IPS-18a (cell line): ENCODE measurements at regions not wholly inside any gene's neighbourhood (a gene's known extent, or its start where the extent isn't known, plus 50 kb on each side); places are given as distances from the start of the nearest gene placed in this dataset.
"Not testable (repeated sequence)": the region's sequence is repeated elsewhere in the genome, so short reads cannot be mapped to it uniquely, and the experiment has no call there.

Experiments used
- H3K27ac ChIP-seq: one replicate; pipeline ENCODE4 v1.5.1; 2013; ENCODE audit warnings: low read length
- H3K27me3 ChIP-seq: one replicate; pipeline ENCODE4 v1.6.1; 2013; ENCODE audit warnings: mild to moderate bottlenecking, low read length; ENCODE audit not compliant: control insufficient read depth, insufficient read depth
- H3K36me3 ChIP-seq: one replicate; pipeline ENCODE4 v1.6.1; 2013; ENCODE audit warnings: low read depth, low read length; ENCODE audit not compliant: control insufficient read depth
- H3K4me1 ChIP-seq: one replicate; pipeline ENCODE4 v1.6.1; 2013; ENCODE audit warnings: low read depth, low read length; ENCODE audit not compliant: control insufficient read depth
- H3K4me3 ChIP-seq: one replicate; pipeline ENCODE4 v1.5.1; 2013; ENCODE audit warnings: low read length
- H3K9ac ChIP-seq: one replicate; pipeline ENCODE4 v1.6.1; 2013; ENCODE audit warnings: mild to moderate bottlenecking, low read length, moderate library complexity
- H3K9me3 ChIP-seq: one replicate; pipeline ENCODE4 v1.6.1; 2013; ENCODE audit warnings: low read depth, low read length; ENCODE audit not compliant: control insufficient read depth

DNA sequence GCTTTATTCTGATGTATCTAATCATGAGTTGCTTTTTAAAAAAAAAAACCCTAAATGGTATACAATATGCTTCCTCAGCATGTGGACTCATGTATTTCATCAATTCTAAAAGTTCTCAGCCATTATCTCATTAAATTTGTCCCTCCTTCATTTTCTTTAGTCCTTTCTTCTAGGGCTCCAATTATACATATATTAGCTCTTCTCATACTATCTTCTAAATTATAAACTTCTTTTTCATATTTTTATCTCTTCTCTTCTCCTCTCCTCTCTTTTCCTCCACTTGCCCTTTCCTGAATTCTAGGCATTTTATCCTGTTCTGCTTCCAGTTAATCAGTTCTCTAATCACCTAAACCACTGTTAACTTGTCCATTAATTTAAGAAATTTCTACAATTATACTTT, 55.0 kb upstream of the IL33 start:
- Histone ChIP-seq H3K9me3 (no peaks in the 10 kb centered on the region), H3K4me1 (no peaks in the 10 kb centered on the region), H3K27me3 (no peaks in the 10 kb centered on the region), H3K9ac (no peak overlapping the region), H3K4me3 (no peak overlapping the region), H3K27ac (no peak overlapping the region), H3K36me3 (no peaks in the 10 kb centered on the region)

DNA sequence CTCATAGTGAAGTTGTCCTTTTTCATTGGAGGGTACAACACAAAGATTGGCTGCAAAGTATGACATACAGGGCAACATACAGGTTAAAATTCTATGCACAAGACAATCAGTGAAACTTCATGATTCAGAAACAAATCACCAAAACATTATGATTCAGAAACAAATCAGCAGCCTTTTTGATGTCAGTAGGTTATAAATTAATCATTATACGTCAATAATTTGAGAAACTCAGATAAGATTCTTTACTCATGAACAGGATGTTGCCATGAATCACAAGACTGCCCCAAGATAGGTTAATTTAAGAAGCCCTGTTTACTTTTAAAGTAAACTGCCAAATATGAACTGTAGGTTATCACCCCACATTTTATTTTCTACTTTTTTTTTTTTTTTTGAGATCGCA, 62.2 kb upstream of the IL33 start:
- Histone ChIP-seq H3K9me3 (no peaks in the 10 kb centered on the region), H3K36me3 (no peaks in the 10 kb centered on the region), H3K4me1 (peaks cover 7% of the 10 kb centered on the region), H3K4me3 (no peak overlapping the region), H3K9ac (no peak overlapping the region), H3K27ac (no peak overlapping the region), H3K27me3 (no peaks in the 10 kb centered on the region)

DNA sequence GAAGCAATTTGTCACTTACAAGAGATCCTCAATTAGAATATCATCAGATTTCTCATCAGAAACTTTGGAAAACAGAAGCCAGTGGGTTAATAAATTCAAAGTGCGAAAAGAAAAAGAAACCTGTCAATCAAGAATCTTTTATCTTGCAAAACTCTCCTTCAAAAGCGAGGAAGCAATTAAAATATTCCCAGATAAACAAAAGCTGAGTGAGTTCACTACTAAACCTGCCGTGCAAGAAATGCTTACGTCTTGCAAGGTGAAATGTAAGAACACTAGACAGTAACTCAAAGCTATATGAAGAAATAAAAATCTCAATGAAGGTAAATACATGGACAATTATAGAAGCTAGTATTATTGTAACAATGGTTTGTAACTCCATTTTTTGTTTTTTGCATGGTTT, 62.8 kb upstream of the IL33 start:
- Histone ChIP-seq H3K9me3 (no peaks in the 10 kb centered on the region), H3K9ac (no peak overlapping the region), H3K27me3 (no peaks in the 10 kb centered on the region), H3K4me3 (no peak overlapping the region), H3K36me3 (no peaks in the 10 kb centered on the region), H3K27ac (no peak overlapping the region), H3K4me1 (peaks cover 7% of the 10 kb centered on the region)

DNA sequence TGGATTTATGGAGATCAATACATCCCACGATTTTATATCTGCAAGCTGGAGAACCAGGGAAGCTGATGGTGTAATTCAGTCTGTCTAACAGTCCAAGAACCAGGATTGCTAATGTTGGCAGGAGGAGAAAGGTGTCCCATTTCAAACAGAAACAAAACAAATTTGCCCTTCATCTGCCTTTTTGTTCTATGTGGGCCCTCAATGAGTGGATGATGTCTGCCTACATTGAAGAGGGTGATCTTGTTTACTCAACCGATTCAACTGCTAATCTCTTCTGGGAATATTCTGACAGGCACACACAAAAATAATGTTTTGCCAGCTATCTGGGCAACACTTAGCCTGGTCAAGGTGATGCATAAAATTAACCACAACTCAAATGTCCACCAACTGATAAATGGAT, 65.1 kb upstream of the IL33 start:
- H3K9ac ChIP-seq: no peak overlapping the region
- H3K9me3 ChIP-seq: no peaks in the 10 kb centered on the region
- H3K4me1 ChIP-seq: peaks cover 7% of the 10 kb centered on the region
- no peaks in the 10 kb centered on the region for H3K27me3 ChIP-seq
- no peaks in the 10 kb centered on the region for H3K36me3 ChIP-seq
- no peak overlapping the region for H3K4me3 ChIP-seq
- no peak overlapping the region for H3K27ac ChIP-seq

DNA sequence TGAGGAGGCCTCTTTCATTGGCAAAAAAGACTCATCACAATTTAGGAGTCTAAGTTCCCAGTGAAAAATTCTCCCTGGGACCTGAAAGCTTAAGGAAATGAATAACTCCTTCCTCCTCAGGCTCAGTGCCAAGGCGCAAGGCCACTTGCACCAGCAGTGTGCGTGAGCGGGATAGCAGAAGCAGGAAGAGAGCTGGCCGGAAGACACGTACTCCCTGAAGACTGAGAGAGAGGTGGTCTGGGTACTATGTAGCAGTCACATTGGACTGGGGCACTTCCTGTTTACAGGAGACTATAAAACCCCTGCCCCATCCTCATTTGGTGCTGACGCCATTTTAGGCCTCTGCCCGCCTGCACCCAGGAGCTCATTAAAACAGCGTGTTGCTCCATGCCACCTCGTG, 66.3 kb upstream of the IL33 start:
- Histone ChIP-seq H3K9me3 (no peaks in the 10 kb centered on the region), H3K27me3 (no peaks in the 10 kb centered on the region), H3K4me1 (peaks cover 7% of the 10 kb centered on the region), H3K36me3 (no peaks in the 10 kb centered on the region), H3K9ac (no peak overlapping the region), H3K27ac (no peak overlapping the region), H3K4me3 (no peak overlapping the region)

DNA sequence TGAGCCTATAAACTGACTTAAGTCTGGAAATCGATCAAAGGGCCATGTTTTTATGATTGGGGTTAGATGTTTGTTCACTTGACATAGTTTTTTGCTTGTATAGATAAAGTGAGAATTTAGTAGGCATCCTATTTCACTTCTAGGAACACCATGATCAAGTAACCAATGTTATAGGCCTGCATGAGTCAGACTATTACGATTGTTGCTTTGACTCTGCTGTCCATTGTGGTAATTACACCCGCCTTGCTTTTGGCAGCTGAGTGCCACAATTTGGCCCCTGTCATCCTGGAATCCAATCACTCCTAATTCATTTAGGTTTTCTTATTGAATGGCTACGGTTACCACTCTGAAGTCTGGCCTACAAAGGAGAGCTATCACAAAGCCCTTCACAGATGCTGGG, 67.8 kb upstream of the IL33 start:
- Histone ChIP-seq H3K36me3 (no peaks in the 10 kb centered on the region), H3K27ac (no peak overlapping the region), H3K9ac (no peak overlapping the region), H3K4me3 (no peak overlapping the region), H3K4me1 (peaks cover 4% of the 10 kb centered on the region), H3K27me3 (no peaks in the 10 kb centered on the region), H3K9me3 (no peaks in the 10 kb centered on the region)

DNA sequence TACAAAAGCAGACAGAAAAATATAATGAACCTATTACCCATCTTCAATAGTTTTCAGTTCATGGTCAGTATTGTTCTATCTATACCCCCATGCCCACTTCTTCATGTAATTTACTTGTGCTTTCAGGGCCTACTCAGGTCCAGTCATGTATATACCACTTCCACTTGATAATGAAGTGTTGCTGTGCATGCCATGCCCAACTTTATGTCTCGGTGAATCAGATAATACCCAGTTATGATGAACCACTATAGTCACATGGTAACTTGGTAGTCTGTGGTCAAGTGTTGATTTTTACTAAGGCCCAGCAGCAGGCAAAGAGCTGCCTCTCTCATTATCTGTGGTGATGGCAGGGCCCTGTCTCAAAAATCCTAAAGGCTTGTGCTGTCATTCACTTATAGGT, 70.7 kb upstream of the IL33 start:
- no peaks in the 10 kb centered on the region for H3K27me3 ChIP-seq
- no peak overlapping the region for H3K9ac ChIP-seq
- H3K36me3 ChIP-seq: no peaks in the 10 kb centered on the region
- no peak overlapping the region for H3K27ac ChIP-seq
- H3K9me3 ChIP-seq: no peaks in the 10 kb centered on the region
- H3K4me1 ChIP-seq: no peaks in the 10 kb centered on the region
- H3K4me3 ChIP-seq: no peak overlapping the region

DNA sequence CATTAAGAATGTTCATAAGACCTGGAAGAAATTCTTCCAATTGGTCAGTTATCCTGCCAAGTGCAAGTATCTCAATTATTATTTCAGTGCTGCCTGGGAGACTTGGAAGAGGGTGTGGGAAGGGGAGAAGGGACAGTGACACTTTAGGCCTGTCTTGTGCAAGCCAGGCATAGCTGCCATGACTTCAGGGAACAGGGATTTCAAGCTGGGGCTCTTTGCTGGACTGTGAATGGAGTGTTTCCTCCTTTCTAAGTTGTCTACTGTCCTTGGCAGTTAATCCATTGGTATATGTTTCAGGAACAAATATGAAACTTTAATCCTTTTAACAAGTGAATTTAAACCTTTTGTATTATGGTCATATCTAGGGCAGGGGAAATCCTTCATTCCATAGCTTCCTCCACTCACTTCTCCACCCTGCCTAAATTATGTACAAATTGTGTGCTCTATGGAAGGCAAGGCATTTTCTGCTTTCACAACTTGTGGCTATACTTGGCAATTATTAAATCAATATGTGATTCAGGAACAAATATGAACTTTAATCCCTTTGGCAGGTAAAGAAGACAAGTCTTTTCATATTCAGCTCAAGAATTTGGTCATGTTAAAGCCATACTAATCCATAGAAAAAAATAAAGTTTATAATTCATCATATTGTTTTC, 72.7 kb upstream of the IL33 start:
- H3K9ac ChIP-seq: no peak overlapping the region
- H3K27ac ChIP-seq: no peak overlapping the region
- no peaks in the 10 kb centered on the region for H3K4me1 ChIP-seq
- no peaks in the 10 kb centered on the region for H3K36me3 ChIP-seq
- H3K27me3 ChIP-seq: no peaks in the 10 kb centered on the region
- no peaks in the 10 kb centered on the region for H3K9me3 ChIP-seq
- H3K4me3 ChIP-seq: no peak overlapping the region

DNA sequence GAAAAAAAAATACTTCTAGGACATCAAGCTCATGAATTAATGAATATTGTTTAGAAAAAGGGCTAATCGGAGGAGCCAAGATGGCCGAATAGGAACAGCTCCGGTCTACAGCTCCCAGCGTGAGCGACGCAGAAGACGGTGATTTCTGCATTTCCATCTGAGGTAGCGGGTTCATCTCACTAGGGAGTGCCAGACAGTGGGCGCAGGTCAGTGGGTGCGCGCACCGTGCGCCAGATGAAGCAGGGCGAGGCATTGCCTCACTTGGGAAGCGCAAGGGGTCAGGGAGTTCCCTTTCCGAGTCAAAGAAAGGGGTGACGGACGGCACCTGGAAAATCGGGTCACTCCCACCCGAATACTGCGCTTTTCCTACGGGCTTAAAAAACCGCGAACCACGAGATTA, 79.8 kb upstream of the IL33 start:
- not testable (repeated sequence) for H3K27me3 ChIP-seq, H3K9me3 ChIP-seq, H3K27ac ChIP-seq, H3K36me3 ChIP-seq, H3K9ac ChIP-seq, H3K4me1 ChIP-seq, H3K4me3 ChIP-seq

DNA sequence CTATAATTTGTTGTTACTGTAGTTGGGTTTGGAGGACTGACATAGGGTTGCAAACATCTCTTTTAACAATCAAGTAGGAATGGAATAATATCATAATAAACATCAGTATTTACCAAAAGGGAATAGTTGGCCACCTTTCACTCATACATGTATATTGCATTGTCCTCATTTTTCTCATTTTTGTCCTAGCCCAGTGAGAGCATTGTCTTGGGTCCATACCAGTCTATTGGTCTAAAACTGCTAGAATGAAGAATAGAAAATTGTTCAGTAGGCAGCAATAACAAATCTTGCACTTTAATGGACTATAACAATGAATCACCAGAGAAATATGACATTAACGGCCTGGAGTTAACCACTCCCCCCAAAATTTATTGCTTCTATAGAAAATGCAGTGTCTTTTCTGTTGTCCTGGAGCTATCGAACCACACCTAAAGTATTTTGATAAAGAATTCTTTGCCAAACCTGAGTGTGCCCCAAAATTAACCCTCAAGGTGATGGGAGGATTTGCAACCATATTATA, 80.9 kb upstream of the IL33 start:
- Histone ChIP-seq H3K9me3 (no peaks in the 10 kb centered on the region), H3K27me3 (no peaks in the 10 kb centered on the region), H3K27ac (no peak overlapping the region), H3K4me1 (no peaks in the 10 kb centered on the region), H3K36me3 (no peaks in the 10 kb centered on the region), H3K4me3 (no peak overlapping the region), H3K9ac (no peak overlapping the region)

DNA sequence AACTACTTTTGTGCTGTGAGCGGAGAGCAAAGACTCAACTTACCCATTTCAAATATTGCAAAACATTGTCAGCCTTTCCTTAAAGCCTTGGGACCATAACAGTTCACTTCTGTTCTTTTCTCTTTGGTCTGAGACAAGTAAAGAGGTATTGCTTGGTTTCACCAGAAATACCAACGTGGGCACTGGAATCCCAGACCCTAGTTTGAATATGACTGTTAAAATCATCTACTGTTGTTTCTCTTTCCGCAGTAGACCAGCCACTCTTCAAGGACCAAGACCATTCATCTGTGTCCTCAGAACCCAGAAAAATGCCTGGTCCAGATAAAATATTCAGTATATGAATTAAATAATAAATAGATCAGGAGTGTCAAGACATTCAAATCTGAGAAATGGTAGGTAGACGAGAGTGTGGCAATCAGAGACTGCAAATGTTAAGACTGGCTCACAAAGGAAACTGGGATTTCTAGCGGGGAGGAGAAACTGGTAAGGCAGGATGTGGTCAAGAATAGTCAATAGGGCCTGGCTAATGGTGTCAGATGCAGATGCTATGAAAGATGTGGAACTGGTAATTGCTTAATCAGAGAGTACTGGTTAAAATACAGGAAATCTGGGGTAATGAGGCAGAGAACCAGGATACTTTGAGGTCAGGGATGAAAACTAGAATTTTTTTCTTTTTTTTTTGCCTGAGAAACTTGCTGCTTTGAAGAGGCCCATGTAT, 82.1 kb upstream of the IL33 start:
- Histone ChIP-seq H3K27ac (no peak overlapping the region), H3K27me3 (no peaks in the 10 kb centered on the region), H3K9ac (no peak overlapping the region), H3K4me1 (no peaks in the 10 kb centered on the region), H3K4me3 (no peak overlapping the region), H3K9me3 (no peaks in the 10 kb centered on the region), H3K36me3 (no peaks in the 10 kb centered on the region)

DNA sequence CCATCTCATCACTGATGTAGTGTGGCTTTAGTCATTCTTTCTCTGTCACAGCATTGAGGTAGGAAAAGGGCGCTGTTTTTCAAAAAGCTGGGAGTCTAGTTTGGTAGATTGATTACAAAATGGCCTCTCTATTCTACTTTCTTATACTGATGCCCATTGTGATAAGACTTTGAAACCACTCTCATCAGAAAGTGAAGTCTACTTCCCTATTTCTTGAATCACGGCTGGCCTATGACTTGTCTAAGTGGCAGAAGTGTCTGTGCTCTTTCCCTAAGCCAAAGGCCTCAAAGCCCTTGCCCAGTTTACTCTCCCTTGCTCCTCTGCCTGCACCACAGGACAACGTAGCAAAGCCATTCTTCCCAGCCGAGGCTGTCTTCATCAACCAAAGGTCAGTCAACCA, 83.0 kb upstream of the IL33 start:
- Histone ChIP-seq H3K4me3 (no peak overlapping the region), H3K27me3 (no peaks in the 10 kb centered on the region), H3K36me3 (no peaks in the 10 kb centered on the region), H3K27ac (no peak overlapping the region), H3K4me1 (no peaks in the 10 kb centered on the region), H3K9ac (no peak overlapping the region), H3K9me3 (no peaks in the 10 kb centered on the region)
